SU-DHL-6 (cell line): ENCODE measurements at regions not wholly inside any gene's neighbourhood (a gene's known extent, or its start where the extent isn't known, plus 50 kb on each side); places are given as distances from the start of the nearest gene placed in this dataset.

Experiments
- H2AFZ ChIP-seq: fragments of 200-600 bp; sonication (generic); 2 replicates; pipeline ENCODE4 v1.6.1; 2014; ENCODE audit warnings: low read depth, mild to moderate bottlenecking, moderate library complexity, mixed read lengths, antibody characterized with exemption, low read length; ENCODE audit not compliant: severe bottlenecking
- H3F3A ChIP-seq: fragments of 200-600 bp; shearing (Covaris generic); 2 replicates; pipeline ENCODE4 v1.6.0; 2016; ENCODE audit warnings: antibody characterized with exemption, mild to moderate bottlenecking; ENCODE audit not compliant: insufficient read depth
- H3K27ac ChIP-seq: fragments of 200-600 bp; sonication (generic); 2 replicates; pipeline ENCODE4 v1.5.1; 2016; ENCODE audit warnings: low read depth, mild to moderate bottlenecking, low read length, moderate library complexity, mixed read lengths
- H3K27me3 ChIP-seq: fragments of 200-600 bp; sonication (generic), shearing (Covaris generic); 2 replicates; pipeline ENCODE4 v1.6.0; 2014; ENCODE audit warnings: mild to moderate bottlenecking, low read length
- H3K36me3 ChIP-seq: fragments of 200-600 bp; sonication (generic); 2 replicates; pipeline ENCODE4 v1.6.1; 2014; ENCODE audit warnings: mild to moderate bottlenecking, low read length, mixed read lengths
- H3K4me2 ChIP-seq: fragments of 300-600, 200-600 bp; shearing (Covaris generic), sonication (generic); 2 replicates; pipeline ENCODE4 v1.6.0; 2014; ENCODE audit warnings: low read length, low read depth, mild to moderate bottlenecking; ENCODE audit not compliant: poor library complexity, severe bottlenecking
- H3K4me3 ChIP-seq: fragments of 200-600 bp; sonication (generic); 2 replicates; pipeline ENCODE4 v1.5.1; 2014; ENCODE audit warnings: antibody characterized with exemption, low read length, mild to moderate bottlenecking, mixed read lengths; ENCODE audit not compliant: insufficient read depth, poor library complexity, severe bottlenecking
- H3K79me2 ChIP-seq: fragments of 200-600 bp; sonication (generic); 2 replicates; pipeline ENCODE4 v1.6.1; 2014; ENCODE audit warnings: mild to moderate bottlenecking, low read length, moderate library complexity; ENCODE audit not compliant: insufficient read depth
- H3K9ac ChIP-seq: fragments of 200-600 bp; sonication (generic); 2 replicates; pipeline ENCODE4 v1.7.0; 2014; ENCODE audit warnings: mild to moderate bottlenecking, low read length
- H3K9me2 ChIP-seq: fragments of 200-600 bp; sonication (generic); replicated peaks from 2 replicates; pipeline ENCODE4 v1.6.1; 2014; ENCODE audit warnings: low read length; ENCODE audit not compliant: insufficient read depth
- H3K9me3 ChIP-seq: fragments of 200-600 bp; sonication (generic); 2 replicates; pipeline ENCODE4 v1.6.1; 2014; ENCODE audit warnings: low read length, mixed read lengths; ENCODE audit not compliant: insufficient read depth
- H4K20me1 ChIP-seq: fragments of 200-600 bp; sonication (generic); 2 replicates; pipeline ENCODE4 v1.6.1; 2014; ENCODE audit warnings: low read depth, mild to moderate bottlenecking, antibody characterized with exemption, low read length, moderate library complexity, mixed read lengths
- EZH2phosphoT487 ChIP-seq: fragments of 200-600 bp; sonication (generic), shearing (Covaris generic); conservative IDR thresholded peaks from 2 replicates; pipeline ENCODE4 v1.6.1; 2018; ENCODE audit warnings: mild to moderate bottlenecking, antibody characterized with exemption, low read length, moderate library complexity, mixed read lengths
- TF ChIP-seq, protein P1 (sequence below): fragments of 200-600 bp; sonication (generic); IDR thresholded peaks from one replicate; pipeline ENCODE4 v1.5.1; 2017; ENCODE audit warnings: antibody characterized with exemption, mild to moderate bottlenecking, low read length, moderate library complexity; ENCODE audit not compliant: insufficient read depth, poor library complexity, severe bottlenecking

DNA sequence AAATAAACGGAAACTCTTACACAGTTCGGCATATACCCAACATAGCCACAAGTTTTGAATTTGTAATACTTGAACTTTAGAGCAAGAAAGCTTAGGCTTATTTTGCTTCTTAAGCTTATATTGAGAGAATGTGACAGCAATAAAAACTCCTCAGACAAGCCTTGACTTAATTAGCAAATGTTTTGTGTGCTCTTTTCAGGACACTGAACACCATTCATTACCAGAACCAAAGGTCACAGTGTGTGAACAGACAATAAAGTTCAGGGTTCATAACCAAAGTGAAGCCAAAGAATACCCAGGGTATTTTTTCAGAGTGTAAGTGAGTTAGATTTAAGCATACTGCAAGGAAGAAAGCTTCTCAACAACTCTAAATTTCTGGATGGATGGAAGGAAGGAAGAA, 605.8 kb downstream of the METTL4 start:
- Histone ChIP-seq H3K9me2 (no peaks in the 10 kb centered on the region), H3K9me3 (no peaks in the 10 kb centered on the region), H2AFZ (no peak overlapping the region), H3K4me3 (no peak overlapping the region), H3K9ac (no peak overlapping the region), H3K4me2 (no peak overlapping the region), H3K27me3 (no peaks in the 10 kb centered on the region), H3K27ac (no peak overlapping the region), H3F3A (no peaks in the 10 kb centered on the region), H3K79me2 (no peaks in the 10 kb centered on the region), H4K20me1 (no peaks in the 10 kb centered on the region), H3K36me3 (no peaks in the 10 kb centered on the region)
- TF ChIP-seq, protein P1, sequence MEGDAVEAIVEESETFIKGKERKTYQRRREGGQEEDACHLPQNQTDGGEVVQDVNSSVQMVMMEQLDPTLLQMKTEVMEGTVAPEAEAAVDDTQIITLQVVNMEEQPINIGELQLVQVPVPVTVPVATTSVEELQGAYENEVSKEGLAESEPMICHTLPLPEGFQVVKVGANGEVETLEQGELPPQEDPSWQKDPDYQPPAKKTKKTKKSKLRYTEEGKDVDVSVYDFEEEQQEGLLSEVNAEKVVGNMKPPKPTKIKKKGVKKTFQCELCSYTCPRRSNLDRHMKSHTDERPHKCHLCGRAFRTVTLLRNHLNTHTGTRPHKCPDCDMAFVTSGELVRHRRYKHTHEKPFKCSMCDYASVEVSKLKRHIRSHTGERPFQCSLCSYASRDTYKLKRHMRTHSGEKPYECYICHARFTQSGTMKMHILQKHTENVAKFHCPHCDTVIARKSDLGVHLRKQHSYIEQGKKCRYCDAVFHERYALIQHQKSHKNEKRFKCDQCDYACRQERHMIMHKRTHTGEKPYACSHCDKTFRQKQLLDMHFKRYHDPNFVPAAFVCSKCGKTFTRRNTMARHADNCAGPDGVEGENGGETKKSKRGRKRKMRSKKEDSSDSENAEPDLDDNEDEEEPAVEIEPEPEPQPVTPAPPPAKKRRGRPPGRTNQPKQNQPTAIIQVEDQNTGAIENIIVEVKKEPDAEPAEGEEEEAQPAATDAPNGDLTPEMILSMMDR: no peak
- TF ChIP-seq EZH2phosphoT487: no peak

DNA sequence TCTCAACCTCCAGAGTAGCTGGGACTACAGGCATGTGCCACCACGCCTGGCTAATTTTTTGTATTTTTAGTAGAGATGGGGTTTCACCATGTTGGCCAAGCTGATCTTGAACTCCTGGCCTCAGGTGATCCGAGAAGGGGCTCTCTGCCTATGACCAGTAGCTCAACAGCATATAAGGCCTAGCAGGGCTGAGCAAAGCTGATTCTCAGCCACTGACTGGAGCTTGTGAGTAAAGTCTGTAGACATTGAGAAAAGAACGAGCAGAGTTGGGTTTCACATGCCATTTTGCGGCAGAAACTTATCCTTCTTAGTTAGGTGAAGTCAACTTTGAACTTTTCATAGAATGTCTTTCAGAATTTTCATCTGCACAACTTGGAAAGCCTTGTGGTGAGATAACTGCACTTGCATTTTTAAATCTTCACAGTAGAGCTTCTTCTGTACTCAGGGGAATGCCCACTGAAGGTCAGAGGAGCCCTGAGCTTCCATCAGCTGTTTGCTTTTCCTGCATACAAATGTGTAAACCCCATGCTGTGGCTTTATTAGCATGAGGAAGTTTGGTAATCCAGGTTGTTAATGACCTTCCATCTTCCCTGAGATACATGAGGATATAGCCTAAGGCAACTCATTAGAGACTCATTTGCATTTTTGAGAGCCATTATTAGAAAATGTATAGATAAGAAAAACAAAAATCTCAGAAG, 602.4 kb downstream of the METTL4 start:
- H3F3A ChIP-seq: no peaks in the 10 kb centered on the region
- H3K27ac ChIP-seq: no peak overlapping the region
- no peaks in the 10 kb centered on the region for H3K27me3 ChIP-seq
- H3K4me3 ChIP-seq: no peak overlapping the region
- no peaks in the 10 kb centered on the region for H3K36me3 ChIP-seq
- no peaks in the 10 kb centered on the region for H3K79me2 ChIP-seq
- H3K9me3 ChIP-seq: no peaks in the 10 kb centered on the region
- H3K9me2 ChIP-seq: no peaks in the 10 kb centered on the region
- H3K9ac ChIP-seq: no peak overlapping the region
- no peak overlapping the region for H2AFZ ChIP-seq
- no peaks in the 10 kb centered on the region for H4K20me1 ChIP-seq
- TF ChIP-seq EZH2phosphoT487: no peak
- TF ChIP-seq, protein P1: no peak
- no peak overlapping the region for H3K4me2 ChIP-seq

DNA sequence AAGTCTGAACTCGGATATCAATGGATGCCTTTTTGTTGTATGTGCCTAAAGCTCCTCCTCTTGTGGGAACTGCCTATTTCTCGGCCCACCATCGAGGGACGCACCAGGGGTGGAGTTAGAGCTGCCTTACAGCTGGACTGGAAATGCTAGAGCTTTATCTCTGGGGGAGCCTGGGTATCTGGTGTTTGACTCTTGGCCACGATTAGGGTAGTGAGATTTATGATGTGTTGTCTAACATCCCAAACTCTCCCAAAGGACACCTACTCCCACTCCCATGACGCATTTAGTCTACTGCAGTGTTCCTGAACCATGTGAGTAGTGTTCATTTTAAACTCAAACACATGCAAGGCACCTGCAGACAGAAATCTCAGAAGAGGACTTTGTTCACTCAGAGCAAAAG, 594.8 kb downstream of the METTL4 start:
- Histone ChIP-seq H3F3A (no peaks in the 10 kb centered on the region), H3K27ac (no peak overlapping the region), H3K9ac (no peak overlapping the region), H3K79me2 (no peaks in the 10 kb centered on the region), H4K20me1 (no peaks in the 10 kb centered on the region), H3K4me3 (no peak overlapping the region), H3K4me2 (no peak overlapping the region), H3K27me3 (no peaks in the 10 kb centered on the region), H2AFZ (no peak overlapping the region), H3K36me3 (no peaks in the 10 kb centered on the region), H3K9me2 (no peaks in the 10 kb centered on the region), H3K9me3 (no peaks in the 10 kb centered on the region)
- TF ChIP-seq EZH2phosphoT487: no peak
- TF ChIP-seq, protein P1: no peak
